ENCODE measurements at regions not wholly inside any gene's neighbourhood (a gene's known extent, or its start where the extent isn't known, plus 50 kb on each side); places are given as distances from the start of the nearest gene placed in this dataset.
"Not testable (repeated sequence)": the region's sequence is repeated elsewhere in the genome, so short reads cannot be mapped to it uniquely, and the experiment has no call there.

DNA sequence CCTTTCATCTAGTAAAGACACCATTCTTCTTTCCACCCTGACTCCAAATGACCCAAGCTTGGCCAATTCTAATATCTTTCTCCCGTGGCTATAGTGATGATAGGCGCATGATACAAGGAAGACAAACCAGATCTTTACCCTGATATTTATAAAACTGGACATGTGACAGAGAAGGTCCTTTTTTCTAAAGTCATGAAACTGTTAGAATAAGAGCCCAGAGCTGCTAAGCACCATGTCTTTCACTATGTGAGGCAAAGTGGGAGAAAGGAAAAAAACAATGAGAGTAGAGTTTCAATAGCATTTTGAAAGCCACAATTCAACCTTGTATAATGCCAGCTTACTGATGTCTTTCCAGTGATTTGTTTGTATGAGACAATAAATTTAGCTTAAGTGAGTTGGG, 212.4 kb downstream of the RASSF9 start:
- Histone ChIP-seq H3K4me3 (no peak overlapping the region), H3K27ac (no peak overlapping the region)

DNA sequence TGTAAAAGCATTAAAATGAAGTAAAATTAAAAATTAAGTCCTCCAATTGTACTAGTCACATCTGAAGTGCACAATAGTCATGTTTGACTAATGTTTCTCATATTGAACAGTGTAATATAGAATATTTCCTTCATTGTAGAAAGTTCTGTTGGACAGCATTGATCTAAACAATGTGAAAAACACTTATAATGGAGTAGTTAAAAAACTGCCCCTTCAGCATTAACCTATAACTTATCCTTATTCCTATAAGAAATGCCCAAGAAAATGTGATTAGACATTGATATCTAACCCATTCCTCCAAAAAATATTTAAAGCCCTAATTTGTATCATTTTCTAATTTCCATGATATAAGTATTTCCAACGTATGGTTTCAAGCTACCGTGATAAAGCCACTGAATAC, 210.7 kb downstream of the RASSF9 start:
- Histone ChIP-seq H3K27ac (no peak overlapping the region), H3K4me3 (no peak overlapping the region)

DNA sequence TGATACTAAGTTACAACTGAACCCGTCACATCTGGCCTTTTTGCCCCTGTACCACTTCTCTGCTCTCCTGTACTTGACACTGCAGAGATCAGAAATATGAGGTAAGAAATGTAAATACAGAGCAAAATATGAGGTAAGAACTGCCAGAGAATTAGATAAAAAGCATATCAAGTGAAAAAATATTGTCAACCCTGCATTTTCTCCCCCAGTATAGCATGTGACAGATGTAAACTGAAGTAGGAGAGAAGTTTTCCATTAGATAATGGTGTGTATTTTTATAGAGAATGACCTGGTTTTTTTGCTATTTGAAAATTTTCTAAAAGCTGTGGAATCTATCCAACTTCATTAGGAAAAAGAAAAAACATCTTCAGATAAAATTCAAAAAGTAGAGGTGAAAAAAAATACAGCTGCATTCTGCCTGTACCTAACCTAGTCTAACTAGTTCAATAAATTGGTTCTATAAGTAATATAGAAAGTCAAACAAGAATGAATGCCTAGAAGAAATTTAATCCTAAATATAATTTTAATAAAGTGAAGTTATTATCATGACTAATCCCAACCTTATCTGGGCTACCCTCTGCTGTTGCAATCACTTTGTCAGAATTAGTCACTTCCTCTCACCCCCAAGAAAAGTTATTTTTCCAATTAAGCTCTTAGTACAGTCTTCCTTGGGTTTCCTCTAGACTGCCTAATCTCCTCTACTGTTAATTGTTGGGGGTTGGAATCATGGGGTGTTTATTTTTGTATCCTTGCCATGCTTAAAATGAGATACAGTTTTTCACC, 210.0 kb downstream of the RASSF9 start:
- Histone ChIP-seq H3K27ac (peak overlapping the region in 1 of 21 experiments; percentile 5), H3K4me3 (no peak overlapping the region)

DNA sequence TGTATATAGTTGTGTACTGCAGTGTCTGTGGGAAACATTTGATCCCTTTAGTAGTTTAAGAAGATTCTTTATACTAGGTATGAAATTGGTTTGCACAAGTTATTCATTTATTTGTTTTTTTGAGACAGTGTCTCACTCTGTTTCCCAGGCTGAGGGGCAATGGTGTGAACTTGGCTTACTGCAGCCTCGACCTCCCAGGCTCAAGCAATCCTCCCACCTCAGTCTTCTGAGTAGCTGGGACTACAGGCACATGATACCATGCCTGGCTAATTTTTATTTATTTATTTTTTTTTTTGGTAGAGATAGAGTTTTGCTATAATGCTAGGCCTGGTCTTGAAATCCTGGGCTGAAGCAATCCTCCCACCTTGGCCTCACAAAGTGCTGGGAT, 209.4 kb downstream of the RASSF9 start:
- Histone ChIP-seq H3K4me3 (no peak overlapping the region), H3K27ac (peak overlapping the region in 1 of 21 experiments; percentile 5)

DNA sequence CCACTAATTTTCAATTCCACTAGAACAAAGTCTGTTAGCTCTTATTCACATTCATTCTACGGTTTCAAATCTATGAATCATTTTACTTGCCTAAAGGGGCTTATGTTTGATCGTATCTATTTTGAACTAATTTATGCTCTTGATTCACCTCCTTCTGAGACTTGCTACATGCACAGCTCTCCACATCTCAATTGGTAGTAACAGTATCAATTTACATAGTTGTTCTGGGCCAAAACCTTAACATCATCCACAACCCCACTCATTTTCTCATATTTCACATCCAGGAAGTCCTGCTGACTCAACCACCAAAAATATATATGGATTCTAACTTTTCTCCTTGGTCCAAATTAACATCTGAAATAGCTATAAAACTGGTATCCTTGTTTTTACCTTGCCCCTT, 208.6 kb downstream of the RASSF9 start:
- Histone ChIP-seq H3K27ac (no peak overlapping the region), H3K4me3 (no peak overlapping the region)

DNA sequence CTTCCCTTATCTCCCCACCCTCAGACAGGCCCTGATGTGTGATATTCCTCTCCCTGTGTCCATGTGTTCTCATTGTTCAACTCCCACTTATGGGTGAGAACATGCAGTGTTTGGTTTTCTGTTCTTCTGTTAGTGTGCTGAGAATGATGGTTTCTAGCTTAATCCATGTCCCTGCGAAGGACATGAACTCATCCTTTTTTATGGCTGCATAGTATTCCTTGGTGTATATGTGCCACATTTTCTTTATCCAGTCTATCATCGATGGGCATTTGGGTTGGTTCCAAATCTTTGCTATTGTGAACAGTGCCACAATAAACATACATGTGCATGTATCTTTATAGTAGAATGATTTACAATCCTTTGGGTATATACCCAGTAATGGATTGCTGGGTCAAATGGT, 207.6 kb downstream of the RASSF9 start:
- not testable (repeated sequence) for H3K4me3 ChIP-seq, H3K27ac ChIP-seq

DNA sequence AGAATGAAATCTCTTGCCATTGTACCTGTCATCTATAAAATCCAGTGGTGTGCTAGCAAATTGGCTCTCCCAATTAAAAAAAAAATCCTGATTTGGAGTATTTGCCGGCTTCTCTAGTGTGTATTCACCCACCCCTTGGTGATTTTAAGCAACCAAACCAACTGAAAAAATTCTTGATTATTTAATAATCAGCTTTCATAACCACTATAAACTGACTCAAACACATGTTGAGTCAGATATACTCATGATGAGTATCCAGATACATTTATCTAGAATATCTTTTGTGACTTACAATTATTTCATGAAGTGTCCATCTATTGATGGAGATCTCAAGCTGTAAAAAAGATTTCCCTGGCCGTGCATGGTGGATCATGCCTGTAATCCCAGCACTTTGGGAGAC, 205.4 kb downstream of the RASSF9 start:
- no peak overlapping the region for H3K4me3 ChIP-seq
- H3K27ac ChIP-seq = no peak overlapping the region

DNA sequence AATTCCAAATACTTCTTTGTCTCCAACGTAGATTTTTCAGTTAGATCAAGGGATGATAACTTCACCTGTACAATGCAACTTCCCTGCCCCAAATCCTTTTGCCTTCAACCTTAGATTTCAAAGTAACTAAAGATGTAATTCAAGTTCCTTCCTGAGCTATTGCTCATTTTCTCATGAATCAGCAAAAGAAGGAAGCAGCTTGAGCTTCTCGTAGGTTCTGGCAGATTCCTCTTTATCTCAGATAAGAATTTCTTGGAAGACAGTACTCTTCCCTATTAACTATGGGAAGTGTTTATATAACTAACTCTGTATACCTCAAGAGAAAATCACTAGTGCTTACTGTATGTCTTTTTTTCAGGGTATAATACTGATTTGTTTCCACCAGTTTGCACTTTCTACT, 203.8 kb downstream of the RASSF9 start:
- Histone ChIP-seq H3K4me3 (no peak overlapping the region), H3K27ac (no peak overlapping the region)

DNA sequence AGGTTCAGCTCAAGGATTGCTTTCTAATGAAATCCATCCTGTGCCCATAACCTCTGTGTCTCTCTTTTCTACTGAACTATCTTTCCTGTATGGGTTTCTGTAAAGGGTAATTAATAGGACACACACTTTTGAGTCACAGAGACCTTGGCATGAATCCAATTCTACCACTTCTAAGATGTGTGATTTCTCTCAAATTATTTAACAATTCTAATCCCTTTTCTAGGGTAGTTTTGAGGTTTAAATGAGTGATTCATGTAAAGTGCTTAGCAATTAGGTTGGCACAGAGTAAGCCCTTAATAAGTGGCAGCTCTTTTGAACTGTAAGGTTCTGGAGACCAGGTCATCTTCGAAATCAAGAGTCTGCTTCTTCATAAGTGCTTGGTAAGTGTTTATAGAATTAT, 202.7 kb downstream of the RASSF9 start:
- no peak overlapping the region for H3K4me3 ChIP-seq
- no peak overlapping the region for H3K27ac ChIP-seq

DNA sequence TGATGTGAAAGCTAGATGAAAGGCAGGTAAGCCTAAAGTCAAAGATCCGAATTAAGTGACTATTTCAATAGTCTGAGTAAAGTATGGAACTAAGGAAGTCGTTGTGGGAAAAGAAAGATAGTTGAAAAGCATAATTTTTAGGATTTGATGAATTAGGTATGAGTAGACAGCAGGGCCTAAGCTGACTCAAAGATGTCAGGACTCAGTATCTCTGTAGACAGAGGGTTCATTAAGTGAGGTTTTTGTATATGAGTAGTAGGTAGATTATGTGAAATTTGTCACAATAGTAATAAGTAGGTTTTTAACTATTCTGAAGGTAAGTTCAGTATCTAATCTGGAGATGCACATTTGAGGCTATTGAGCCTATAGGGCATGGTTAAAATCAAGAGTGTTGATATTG, 196.4 kb downstream of the RASSF9 start:
- H3K27ac ChIP-seq = no peak overlapping the region
- H3K4me3 ChIP-seq = no peak overlapping the region

DNA sequence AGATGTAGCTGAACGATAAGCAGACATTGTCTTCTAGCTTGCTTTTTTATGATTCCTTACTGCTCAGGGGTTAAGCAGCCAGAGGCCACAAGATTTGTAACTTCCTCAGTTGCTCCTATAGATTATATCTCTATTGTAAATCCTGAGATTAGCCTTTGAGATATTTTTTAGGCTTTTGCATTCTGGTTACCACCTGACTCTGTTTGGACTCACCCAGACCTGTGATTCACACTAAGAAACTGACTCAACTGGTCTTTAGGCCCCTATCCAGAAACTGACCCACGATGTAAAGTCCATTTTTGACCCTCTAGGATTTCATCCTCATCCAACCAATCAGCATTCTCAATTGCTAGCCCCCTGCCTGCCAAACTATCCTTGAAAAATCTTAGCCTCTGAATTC, 194.4 kb downstream of the RASSF9 start:
- H3K27ac ChIP-seq = no peak overlapping the region

DNA sequence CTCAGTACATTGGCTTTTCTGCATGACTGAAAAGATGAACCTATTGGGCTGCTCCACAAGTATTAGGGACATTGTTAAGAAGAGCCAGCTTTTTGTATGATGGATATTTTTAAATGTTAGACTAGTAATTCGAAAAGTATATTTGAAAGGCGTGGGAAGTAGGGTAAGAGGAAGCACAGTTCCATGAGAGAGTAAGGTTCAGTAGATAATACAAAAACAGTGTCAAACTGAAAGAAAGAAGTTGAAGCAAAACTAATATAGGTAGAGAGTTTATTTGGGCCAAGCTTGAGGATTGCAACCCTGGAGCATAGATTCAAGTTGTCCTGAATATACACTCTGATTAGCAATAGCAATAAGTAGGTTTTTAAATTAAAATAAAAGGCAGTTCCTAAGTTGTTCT, 193.9 kb downstream of the RASSF9 start:
- no peak overlapping the region for H3K27ac ChIP-seq

More for the DNA sequence above, 194.4 kb downstream of the RASSF9 start:
- no peak overlapping the region for H3K4me3 ChIP-seq

DNA sequence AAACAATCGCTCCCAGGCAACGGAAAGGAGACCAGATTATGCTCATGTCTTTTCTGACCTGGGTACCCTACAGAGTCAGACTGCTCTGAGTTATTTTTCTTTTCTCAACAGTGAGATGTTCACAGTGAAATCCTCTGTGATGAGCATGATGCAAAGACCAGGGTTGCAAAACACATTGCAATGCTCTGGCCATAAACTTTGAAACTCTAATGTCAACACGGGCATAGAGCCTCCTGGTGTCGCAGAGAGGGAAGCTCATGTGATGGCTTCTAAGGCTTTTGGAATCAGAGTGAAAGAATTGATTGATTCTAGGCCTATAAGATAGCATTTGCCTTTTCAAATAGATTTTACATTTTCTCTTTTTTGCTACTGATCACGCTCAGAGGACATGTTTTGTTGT, 193.4 kb downstream of the RASSF9 start:
- H3K4me3 ChIP-seq = no peak overlapping the region
- no peak overlapping the region for H3K27ac ChIP-seq

More for the DNA sequence above, 193.9 kb downstream of the RASSF9 start:
- no peak overlapping the region for H3K4me3 ChIP-seq

DNA sequence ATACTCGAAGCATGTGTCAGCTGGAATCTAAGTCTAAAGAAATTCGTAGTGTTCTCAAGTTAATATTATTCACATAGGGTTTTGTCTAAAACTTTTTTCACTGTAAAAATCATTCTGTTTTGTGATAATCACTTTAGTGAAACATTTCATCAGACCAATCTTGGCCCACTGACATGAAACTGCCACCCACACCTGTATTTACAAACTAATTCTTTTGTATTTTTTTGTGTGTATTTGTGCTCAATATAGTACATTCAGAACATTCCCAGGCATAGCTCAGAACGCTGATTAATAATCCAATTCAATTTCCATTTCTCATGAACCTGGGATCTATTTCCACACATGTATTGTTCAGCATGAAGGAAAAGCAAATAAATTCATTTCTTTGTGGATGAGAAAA, 191.7 kb downstream of the RASSF9 start:
- H3K27ac ChIP-seq = no peak overlapping the region
- no peak overlapping the region for H3K4me3 ChIP-seq

DNA sequence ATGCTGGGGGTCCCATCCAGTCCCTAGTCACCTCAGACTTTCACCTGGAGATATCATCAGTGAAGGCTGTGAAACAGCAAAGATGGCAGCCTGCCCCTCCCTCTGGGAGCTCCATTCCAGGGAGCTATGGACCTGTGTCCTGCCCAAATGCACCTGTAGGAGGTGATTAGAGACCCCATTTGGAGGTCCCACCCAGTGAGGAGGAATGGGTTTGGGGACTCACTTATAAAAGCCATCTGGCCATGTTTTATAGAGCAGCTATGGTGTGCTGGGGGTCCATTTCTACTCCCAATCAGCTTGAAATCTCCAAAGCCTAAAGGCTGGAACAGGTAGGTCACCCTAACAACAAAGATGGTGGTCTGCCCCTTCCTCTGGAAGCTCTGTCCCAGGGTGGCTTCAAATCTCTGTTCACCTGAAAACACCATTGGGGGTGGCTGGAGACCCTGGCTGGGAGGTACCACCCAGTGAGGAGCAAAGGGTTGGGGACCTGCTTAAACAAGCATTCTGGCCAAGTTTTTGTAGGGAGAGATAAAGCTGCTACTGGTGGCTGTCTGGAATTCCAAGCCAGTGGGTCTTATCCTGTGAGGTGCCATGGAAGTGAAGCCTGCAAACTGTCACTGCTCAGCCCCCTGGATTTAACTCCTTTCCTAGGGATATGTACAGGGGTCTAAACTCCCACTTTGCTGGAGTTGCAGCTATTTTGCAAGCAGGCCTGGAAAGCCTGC, 182.3 kb downstream of the RASSF9 start:
- Histone ChIP-seq H3K27ac (no peak overlapping the region), H3K4me3 (no peak overlapping the region)

DNA sequence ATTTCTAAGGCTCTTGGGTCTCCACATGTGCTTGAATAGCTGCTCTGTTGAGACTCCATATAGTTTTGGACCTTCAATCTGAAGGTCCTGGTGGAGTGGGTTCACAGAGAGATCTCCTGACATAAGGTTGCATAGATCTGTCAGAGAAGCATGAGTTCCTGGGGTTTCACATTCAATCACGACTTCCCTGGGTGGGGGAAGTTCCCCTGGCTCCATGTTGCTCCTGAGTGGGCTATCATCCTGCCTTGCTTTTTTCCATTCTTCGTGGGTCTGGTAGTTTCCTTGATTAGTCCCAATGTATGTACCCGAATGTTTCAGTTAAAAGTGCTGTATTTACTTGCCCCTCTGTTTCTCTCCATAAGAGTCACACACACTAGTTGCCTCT, 181.8 kb downstream of the RASSF9 start:
- Histone ChIP-seq H3K27ac (no peak overlapping the region), H3K4me3 (no peak overlapping the region)

DNA sequence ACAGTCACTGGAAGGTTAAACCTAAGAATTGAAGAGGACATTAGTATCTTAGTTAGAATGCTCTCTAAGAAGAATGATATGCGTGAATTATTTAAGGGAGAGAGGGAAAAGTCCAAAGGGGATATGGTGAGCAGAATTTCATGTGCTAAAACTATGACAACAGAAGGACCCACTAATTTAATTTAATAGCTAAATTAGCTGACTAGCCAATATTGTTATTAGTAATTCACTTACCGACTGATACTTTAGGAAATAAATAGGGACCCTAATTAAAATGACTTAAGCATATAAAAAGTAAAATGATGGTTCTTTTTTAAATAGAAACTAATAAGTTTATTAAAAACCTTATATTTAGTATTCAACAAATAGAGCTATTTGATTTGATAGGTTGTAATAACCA, 179.6 kb downstream of the RASSF9 start:
- Histone ChIP-seq H3K4me3 (no peak overlapping the region), H3K27ac (no peak overlapping the region)

DNA sequence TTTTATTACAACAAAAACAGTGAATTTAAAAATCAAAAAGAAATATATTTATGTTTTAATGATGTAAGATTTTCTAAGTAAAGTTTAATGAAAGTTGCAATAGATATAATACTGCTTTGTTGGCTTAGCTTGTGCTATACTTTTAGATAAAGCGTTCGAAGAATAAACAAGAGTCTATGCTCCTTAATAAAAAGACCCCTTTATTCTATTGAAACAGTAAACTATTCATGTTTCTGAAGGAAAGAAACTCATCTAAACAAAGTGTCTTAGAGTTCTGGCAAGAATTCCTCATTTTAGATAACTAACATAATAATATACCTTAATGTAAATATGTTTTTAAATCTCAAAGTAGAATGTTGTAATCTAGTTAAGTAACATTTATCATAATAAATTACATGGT, 179.0 kb downstream of the RASSF9 start:
- no peak overlapping the region for H3K4me3 ChIP-seq

DNA sequence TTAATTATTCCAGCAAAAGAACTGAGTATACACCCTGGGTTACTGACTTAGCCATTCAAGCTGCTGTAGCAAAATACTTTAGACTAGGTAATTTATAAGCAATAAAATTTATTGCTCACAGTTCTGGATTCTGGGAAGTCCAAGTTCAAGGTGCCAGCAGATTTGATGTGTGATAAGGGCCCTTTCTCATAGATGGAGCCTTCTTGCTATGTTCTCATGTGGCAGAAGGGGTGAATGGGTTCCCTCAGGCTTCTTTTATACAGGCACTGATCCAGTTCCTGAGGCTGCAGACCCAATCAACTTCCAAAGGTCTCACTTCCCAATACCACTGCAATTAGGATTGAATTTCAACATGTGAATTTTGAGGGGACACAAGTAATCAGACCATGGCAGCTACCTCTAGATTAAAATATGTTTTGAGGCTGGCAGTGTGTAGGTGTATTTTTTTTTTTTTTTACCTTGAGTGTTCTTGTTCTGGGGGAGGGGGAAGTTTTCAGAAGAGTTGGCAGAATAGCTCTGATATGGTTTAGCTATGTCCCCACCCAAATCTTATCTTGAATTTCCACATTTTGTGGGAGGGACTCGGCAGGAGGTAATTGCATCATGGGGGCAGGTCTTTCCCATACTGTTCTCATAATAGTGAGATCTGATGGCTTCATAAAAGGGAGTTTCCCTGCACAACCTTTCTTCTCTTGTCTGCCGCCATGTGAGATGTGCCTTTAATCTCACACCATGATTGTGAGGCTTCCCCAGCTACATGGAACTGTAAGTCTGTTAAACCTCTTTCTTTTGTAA, 178.2 kb downstream of the RASSF9 start:
- Histone ChIP-seq H3K4me3 (no peak overlapping the region), H3K27ac (no peak overlapping the region)

More for the DNA sequence above, 179.0 kb downstream of the RASSF9 start:
- no peak overlapping the region for H3K27ac ChIP-seq

DNA sequence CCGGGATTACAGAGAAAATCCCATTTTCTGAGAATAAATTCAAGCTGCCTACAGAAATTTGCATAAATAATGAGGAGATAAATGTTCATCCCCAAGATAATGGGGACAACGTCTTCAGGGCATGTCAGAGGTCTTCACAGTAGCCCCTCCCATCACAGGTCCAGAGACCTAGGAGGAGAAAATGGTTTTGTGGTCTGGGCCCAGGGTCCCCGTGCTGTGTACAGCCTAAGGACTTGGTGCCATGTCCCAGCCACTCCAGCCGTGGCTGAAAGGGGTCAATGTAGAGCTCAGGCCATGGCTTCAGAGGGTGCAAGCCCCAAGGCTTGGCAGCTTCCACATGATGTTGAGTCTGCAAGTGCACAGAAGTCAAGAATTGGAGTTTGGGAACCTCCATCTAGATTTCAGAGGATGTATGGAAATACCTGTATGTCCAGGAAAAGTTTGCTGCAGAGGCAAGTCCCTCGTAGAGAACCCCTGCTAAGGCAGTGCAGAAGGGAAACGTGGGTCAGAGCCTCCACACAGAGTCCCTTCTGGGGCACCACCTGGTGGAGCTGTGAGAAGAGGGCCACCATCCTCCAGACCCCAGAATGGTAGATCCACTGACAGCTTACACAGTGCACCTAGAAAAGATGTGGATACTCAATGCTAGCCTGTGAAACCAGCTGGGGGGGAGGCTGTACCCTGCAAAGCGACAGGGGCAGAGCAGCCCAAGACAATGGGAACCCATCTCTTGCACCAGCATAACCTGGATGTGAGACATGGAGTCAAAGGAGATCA, 176.3 kb downstream of the RASSF9 start:
- no peak overlapping the region for H3K4me3 ChIP-seq
- H3K27ac ChIP-seq = no peak overlapping the region

Measured in skin epidermis (tissue), 12 donors.